ENCODE measurements at regions not wholly inside any gene's neighbourhood (a gene's known extent, or its start where the extent isn't known, plus 50 kb on each side); places are given as distances from the start of the nearest gene placed in this dataset.
"Not testable (repeated sequence)": the region's sequence is repeated elsewhere in the genome, so short reads cannot be mapped to it uniquely, and the experiment has no call there.

- DNase-seq (no peak), ATAC-seq (peak in 2 of 8 donors; percentile 16 to 31)
- Histone ChIP-seq H3K27ac (no peak overlapping the region), H3K4me1 (no peaks in the 10 kb centered on the region), H3K27me3 (peaks cover 0 to 17% (median 0%) of the 10 kb centered on the region in 7 donors), H3K9me3 (peaks cover 0 to 78% (median 0%) of the 10 kb centered on the region in 11 donors), H3K4me3 (no peak overlapping the region), H3K36me3 (no peaks in the 10 kb centered on the region)
- WGBS, 2 donors, result 72% methylated on average over 44 of the region's 44 CpGs
- intact Hi-C loops (cut with DNase I), result no loop called here
- TF ChIP-seq CTCF (IDR thresholded peaks at IDR 0.05), result no peak
Observed at GRCh38 chr21:9767592-9768375, 753.6 kb upstream of the TPTE start.

GRCh38 chr21:9768376-9769130 lies 752.8 kb upstream of the TPTE start:
- DNase-seq; H3K36me3 ChIP-seq; H3K4me3 ChIP-seq; H3K27ac ChIP-seq; ATAC-seq; H3K4me1 ChIP-seq; intact Hi-C loops (cut with DNase I): not testable (repeated sequence)
- Histone ChIP-seq H3K27me3 (peaks cover 0 to 15% (median 0%) of the 10 kb centered on the region in 7 donors), H3K9me3 (peaks cover 0 to 77% (median 0%) of the 10 kb centered on the region in 11 donors)
- WGBS, 2 donors, result 81 to 83% methylated on average over 21 of the region's 21 CpGs

- ATAC-seq; intact Hi-C loops (cut with DNase I); H3K4me1 ChIP-seq; H3K27ac ChIP-seq; H3K4me3 ChIP-seq; H3K27me3 ChIP-seq; H3K36me3 ChIP-seq; DNase-seq: not testable (repeated sequence)
- WGBS, 2 donors, result 73 to 77% methylated on average over 9 of the region's 9 CpGs
- peaks cover 0 to 75% (median 0%) of the 10 kb centered on the region in 11 donors for H3K9me3 ChIP-seq
Observed at GRCh38 chr21:9769131-9769498, 752.3 kb upstream of the TPTE start.

GRCh38 chr21:9769718-9770690 lies 751.4 kb upstream of the TPTE start:
- H3K4me3 ChIP-seq; ATAC-seq; H3K36me3 ChIP-seq; intact Hi-C loops (cut with DNase I); H3K27me3 ChIP-seq; H3K4me1 ChIP-seq; DNase-seq; H3K27ac ChIP-seq: not testable (repeated sequence)
- peaks cover 0 to 79% (median 0%) of the 10 kb centered on the region in 11 donors for H3K9me3 ChIP-seq
- 62 to 71% methylated on average over 17 of the region's 17 CpGs for WGBS, 2 donors

- H3K4me1 ChIP-seq; H3K27ac ChIP-seq; ATAC-seq; DNase-seq; H3K4me3 ChIP-seq; H3K36me3 ChIP-seq; intact Hi-C loops (cut with DNase I): not testable (repeated sequence)
- Histone ChIP-seq H3K9me3 (peaks cover 0 to 93% (median 0%) of the 10 kb centered on the region in 11 donors), H3K27me3 (peaks cover 0 to 15% (median 4%) of the 10 kb centered on the region in 7 donors)
- WGBS, 2 donors, result 59 to 62% methylated on average over 17 of the region's 17 CpGs
Observed at GRCh38 chr21:9771466-9772347, 749.7 kb upstream of the TPTE start.

Data from heart right ventricle (tissue), 16 donors.